SK-MEL-5 (cell line): ENCODE measurements at regions not wholly inside any gene's neighbourhood (a gene's known extent, or its start where the extent isn't known, plus 50 kb on each side); places are given as distances from the start of the nearest gene placed in this dataset.

Experiments
- DNase-seq: peaks from one replicate; pipeline ENCODE4 v3.0.0-alpha.2; 2016; ENCODE audit warnings: low read depth, low spot score
- in situ Hi-C: cut with HindIII; loops from 2 replicates; pipeline ENCODE4 v1.10.0; 2016; ENCODE audit warnings: low sequenced_read_pairs, high pct_unique_total_duplicates, low pct_unique_long_range_greater_than_20kb

DNA sequence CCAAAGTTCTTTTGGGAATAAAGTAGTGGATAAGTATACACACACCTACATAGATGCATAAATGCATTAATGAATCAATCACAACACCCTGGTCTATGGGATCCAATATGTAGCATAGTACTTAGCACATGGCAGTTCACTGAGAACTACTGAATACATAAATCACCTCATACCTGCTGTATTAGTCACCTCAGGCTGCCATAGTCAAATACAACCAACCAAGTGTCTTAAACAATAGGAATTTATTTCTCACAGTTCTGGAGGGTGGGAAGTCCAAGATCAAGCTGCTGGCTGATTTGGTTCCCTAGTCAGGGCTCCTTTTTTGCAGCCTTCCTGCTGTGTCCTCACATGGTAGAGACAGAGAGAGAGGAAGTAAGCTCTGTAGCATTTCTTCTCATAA is 228.2 kb downstream of the NHLRC3 start:
- DNase-seq: no peak
- in situ Hi-C loops: no loop called here

DNA sequence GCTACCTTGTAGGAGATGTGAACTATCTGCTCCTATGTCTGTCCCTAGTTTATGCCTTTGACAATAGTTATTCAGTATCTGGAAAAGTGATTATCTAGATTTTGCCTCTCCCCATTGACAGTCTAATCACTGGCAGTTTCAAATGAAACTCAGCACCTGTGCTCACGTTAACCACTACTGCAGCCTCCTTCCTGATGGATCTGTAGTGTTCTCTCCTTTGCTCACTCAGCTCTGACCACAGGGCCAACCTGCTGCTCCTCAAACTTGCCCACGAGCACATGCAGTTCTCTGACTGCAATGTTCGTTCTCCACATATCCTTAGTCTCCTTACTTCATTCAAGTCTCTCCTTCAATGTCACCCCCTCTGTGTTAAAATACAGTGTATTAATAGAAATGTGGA is 230.1 kb downstream of the NHLRC3 start:
- in situ Hi-C loops: no loop called here
- no peak for DNase-seq

DNA sequence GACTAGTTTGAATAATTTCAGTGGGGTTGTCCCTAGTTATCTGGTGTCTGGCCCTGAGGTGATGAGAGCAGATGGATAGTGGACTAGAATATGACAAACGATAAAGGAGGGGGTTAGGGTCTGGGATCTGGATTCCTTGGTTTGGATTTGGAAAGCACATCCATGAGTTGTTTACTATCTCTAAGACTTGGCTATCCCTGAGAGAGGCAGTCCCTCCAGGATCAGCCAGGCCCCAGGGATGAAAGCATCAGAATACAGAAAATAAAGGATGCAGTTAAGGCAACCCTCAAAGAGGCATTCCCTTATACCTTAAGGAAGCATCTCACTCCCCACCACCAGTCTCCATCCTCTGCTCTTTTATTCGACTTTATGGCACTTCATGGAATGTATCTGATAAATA is 230.7 kb downstream of the NHLRC3 start:
- in situ Hi-C loops: no loop called here
- no peak for DNase-seq

DNA sequence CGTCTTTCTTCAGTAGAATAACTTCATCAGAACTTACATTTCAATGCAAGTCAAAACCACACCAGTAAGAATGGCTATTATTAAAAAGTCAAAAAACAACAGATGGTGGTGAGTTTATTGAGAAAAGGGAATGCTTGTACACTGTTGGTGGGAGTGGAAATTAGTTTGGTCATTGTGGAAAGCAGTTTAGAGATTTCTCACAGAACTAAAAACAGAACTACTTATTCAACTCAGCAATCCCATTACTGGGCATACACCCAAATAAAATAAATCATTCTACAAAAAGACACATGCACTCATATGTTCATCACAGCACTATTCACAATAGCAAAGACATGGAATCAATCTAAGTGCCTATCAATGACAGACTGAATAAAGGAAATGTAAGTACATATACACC is 231.2 kb downstream of the NHLRC3 start:
- no peak for DNase-seq
- in situ Hi-C loops: no loop called here

DNA sequence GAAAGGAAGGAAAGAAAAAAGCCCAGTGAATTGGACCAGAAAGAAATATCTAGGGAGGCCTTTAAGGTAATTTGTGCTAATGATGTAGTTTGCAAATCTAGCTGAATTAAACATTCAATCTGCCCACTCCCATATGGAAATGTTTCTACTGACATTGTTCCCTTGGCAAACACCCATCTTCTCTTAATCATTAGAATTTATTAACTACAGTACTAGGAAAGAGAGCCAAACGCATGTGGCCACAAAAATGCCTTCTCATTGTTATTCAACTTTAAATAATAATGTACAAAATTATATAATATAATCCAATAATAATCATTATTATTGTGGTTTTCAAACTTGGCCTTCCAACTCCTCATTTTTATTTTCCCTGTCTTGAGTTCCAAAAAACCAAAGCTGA is 234.7 kb downstream of the NHLRC3 start:
- no peak for DNase-seq
- in situ Hi-C loops: no loop called here

DNA sequence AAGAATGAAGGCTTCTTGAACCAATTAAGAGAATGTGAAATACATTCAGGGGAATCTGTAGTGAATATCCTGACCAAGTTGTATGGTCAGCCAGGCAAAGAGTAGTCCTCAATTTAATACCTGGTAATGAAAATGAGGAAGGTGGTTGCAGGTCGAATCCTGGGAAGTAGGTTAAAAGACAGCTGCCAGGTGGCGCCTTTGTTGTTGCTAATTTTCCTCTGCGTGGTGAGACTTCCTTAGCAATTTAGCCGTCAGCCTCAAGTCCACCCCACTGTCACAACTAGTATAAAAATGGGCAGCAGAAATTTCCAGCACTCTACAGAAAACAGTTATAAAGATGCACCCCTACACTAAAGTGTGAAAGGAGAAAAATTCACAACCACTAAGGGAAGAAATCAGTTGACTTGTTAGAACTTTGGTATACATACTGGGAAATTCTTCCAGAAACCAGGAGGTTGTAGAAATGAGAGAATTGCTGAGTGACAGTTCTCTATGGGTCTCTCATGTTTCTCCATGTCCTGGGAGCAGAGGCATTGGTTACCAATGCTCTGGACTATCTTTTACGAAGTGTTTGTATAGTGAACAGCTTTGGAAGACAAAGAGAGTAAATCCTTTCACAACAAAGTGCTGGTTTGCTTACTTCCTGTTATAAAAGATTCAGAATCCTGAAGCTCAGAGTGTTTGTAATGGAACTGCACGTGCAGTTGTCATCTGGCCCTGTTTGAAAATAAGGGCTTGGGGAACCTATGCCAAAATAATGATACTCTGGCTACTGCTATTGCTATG is 235.9 kb downstream of the NHLRC3 start:
- peak; percentile 34 for DNase-seq
- in situ Hi-C loops: no loop called here

DNA sequence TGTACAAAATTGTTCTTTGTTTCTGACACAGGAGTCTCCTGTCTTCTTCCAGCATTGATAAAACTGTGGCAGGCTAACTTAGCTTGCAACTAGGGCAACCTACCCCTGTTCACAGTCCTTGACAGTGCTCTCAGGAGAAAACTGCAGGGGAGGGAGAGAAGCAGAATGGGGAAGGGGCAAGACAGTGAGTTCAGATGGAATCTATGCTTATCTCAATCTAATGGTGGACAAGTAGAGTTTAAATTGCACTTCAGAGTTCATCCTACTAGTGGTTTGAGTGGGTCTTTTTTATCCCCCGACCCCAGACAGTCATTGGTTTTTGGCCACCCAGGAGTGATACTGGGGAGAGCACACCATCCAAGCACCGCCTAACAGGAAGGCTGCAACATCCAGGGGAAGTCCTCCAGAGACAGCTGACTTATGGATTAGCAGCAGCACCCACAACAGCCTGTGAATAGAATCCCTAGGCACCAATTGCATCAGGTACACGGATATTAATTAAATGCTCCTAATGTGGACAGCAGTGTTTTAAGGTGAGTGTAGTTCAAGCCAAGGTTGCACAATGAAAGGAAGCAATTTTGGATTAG is 236.6 kb downstream of the NHLRC3 start:
- in situ Hi-C loops: no loop called here
- DNase-seq: no peak

DNA sequence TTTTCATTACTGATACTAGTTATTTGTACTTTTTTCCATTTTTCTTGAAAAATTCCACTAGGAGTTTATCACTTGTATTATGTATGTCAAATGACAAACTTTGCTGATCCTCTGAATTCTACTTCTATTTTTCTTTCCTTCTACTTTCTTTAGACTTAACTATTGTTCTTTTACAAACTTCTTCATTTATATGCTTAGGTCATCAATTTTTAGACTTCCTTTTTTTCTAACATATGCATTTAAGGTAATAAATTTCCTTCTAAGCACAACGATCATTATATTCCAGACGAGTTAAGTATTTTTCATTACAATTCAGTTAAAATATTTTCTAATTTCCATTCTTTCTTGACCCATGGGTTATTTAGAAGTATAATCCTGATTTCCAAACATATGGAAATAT is 240.8 kb downstream of the NHLRC3 start:
- in situ Hi-C loops: no loop called here
- no peak for DNase-seq

DNA sequence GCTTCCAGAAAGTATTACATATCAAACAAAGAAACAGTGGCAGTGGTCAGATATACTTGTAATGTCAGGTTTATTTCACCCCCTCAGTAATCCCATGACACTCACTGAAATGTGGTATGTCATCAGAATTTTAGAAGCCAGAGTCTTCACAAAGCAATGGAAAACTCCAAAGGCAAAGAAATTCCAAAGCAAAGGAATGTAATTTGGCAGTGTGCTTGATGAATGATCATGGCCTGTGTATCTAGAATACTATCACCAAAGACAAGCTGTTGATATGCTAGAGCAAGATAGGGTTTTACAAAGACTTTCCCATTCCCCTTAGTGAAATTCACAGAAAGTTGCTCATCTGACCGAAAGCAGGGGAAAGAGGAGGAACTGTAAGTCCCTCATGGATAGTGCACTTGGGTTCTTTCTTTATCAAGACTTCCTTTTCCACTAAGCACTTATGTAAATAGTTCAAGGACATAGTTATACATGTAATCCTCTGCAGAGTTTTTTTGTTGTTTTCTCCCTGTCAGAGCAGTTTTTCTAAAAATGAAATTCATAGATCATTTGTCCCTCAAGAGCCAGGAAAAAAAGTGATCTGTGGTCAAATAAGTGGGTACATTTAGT is 243.4 kb downstream of the NHLRC3 start:
- in situ Hi-C loops: no loop called here
- DNase-seq: no peak

DNA sequence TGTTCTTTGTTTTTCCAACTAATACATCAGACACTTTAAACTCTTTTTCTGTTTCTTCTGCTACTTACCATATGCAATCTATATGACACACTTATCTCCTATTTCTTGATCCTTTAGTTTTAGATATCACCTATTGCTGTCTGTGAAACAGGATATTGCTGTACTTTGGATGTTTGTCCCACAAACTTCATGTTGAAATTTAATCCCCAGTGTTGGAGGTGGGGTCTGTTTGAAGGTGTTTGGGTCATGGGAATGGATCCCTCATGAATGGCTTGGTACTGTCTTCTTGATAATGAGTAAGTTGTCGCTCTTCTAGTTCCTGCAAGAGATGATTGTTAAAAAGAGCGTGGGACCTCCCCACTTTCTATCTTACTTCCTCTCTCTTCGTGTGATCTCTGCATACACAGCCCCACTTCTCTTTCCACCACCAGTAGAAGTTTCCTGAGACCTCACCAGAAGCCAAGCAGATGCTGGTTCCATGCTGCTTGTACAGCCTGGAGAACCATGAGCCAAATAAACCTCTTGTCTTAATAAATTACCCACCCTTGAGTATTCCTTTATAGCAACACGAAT is 244.2 kb downstream of the NHLRC3 start:
- no peak for DNase-seq
- in situ Hi-C loops: no loop called here

DNA sequence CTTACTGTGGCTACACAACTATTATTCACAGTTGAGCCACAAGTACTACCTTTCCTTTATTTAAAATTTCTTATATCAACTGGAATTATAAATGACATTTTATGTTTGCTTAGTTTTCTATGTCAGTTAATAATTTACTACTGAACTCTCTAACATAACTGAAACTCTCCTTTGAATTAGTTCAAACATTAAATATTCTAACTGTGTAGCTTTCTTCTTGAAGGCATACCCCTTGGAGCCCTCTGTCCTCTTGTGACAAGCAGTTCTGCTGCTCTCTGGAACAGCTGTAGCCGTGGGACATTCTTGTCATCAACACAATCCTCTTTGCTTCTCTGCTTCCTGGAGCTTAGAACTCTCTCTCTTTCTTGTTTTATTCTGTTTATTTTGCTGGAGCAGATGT is 244.8 kb downstream of the NHLRC3 start:
- in situ Hi-C loops: no loop called here
- DNase-seq: no peak

DNA sequence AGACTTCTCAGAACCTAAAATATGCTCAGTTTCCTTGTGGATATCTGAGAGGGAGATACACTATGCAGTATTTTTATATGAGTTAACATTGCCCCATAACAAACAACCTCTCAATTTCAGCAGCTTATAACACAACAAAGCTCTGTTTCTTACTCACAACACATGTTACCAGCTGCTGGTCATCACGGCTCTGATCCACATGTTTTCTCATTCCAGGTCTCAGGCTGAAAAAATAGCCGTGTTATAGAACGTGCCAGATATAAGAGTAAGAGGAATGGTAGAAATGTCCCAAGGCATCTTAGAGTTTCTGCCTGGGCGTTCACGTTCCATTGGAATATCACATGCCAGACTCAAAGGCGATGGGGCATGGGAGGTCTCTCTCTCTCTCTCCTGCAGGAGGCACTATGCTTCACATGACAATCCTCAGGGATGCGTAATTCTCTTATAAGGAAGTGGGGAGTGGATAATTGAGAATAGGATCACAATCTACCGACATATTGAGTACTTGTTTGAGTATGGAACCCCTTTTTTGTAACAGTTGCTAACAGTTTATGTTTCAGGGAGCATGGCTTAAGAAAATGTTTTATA is 246.6 kb downstream of the NHLRC3 start:
- DNase-seq: peak; percentile 49
- in situ Hi-C loops: no loop called here
